A673 (cell line): ENCODE measurements at regions not wholly inside any gene's neighbourhood (a gene's known extent, or its start where the extent isn't known, plus 50 kb on each side); places are given as distances from the start of the nearest gene placed in this dataset.

Source experiments
- BruUV-seq: library from RNA; stranded (reverse); fragments of 400-500 nt; replicated peaks from 2 replicates; lab custom pipeline; 2021; lab: Mats Ljungman, UMichigan
- CTCF ChIA-PET: fragments of 300-600 bp; sonication (Branson Sonifier 250); formaldehyde crosslinking; loops from one replicate; lab custom pipeline; 2022; ENCODE audit warnings: antibody characterized with exemption; lab: Charles Lee
- POLR2A ChIA-PET: fragments of 300-600 bp; sonication (Branson Sonifier 250); formaldehyde crosslinking; loops from one replicate; lab custom pipeline; 2022; ENCODE audit warnings: antibody characterized with exemption; ENCODE audit not compliant: low non-redundant PET; lab: Charles Lee
- DNase-seq: peaks from one replicate; pipeline ENCODE4 v3.0.0-alpha.2; 2015; ENCODE audit warnings: low spot score
- H3K27ac ChIP-seq: fragments of 200-600 bp; sonication (generic); 2 replicates; pipeline ENCODE4 v1.5.1; 2016; ENCODE audit warnings: mixed run types, low read depth, mild to moderate bottlenecking, mixed read lengths, antibody characterized with exemption, low read length; ENCODE audit not compliant: poor library complexity, severe bottlenecking
- H3K27me3 ChIP-seq: fragments of 200-600 bp; sonication (generic); replicated peaks from 2 replicates; pipeline ENCODE4 v1.6.1; 2017; ENCODE audit warnings: mixed run types, low read depth, mild to moderate bottlenecking, mixed read lengths, antibody characterized with exemption, low read length; ENCODE audit not compliant: insufficient read depth, poor library complexity
- H3K36me3 ChIP-seq: fragments of 200-600 bp; sonication (generic); 2 replicates; pipeline ENCODE4 v1.6.1; 2016; ENCODE audit warnings: mixed run types, mild to moderate bottlenecking, mixed read lengths, antibody characterized with exemption, low read length; ENCODE audit not compliant: insufficient read depth, poor library complexity, severe bottlenecking
- H3K4me1 ChIP-seq: fragments of 200-600 bp; sonication (generic); 2 replicates; pipeline ENCODE4 v1.6.1; 2017; ENCODE audit warnings: mixed run types, mild to moderate bottlenecking, mixed read lengths, antibody characterized with exemption, low read length; ENCODE audit not compliant: insufficient read depth, poor library complexity, severe bottlenecking
- H3K4me3 ChIP-seq: fragments of 200-600 bp; sonication (generic); 2 replicates; pipeline ENCODE4 v1.5.1; 2016; ENCODE audit warnings: low read depth, mixed run types, mild to moderate bottlenecking, mixed read lengths, low read length; ENCODE audit not compliant: poor library complexity, severe bottlenecking
- H3K9me3 ChIP-seq: fragments of 200-600 bp; sonication (generic); 2 replicates; pipeline ENCODE4 v1.6.1; 2016; ENCODE audit warnings: mixed run types, low read depth, mild to moderate bottlenecking, mixed read lengths, antibody characterized with exemption, low read length; ENCODE audit not compliant: poor library complexity, severe bottlenecking
- EZH2 ChIP-seq: fragments of 200-600 bp; sonication (generic); IDR thresholded peaks from 2 replicates; pipeline ENCODE4 v1.6.1; 2017; ENCODE audit warnings: borderline replicate concordance, low read depth, mild to moderate bottlenecking, mixed read lengths, antibody characterized with exemption, low read length; ENCODE audit not compliant: poor library complexity, severe bottlenecking
- intact Hi-C: fragments of 100-400 bp; cut with micrococcal nuclease; formaldehyde crosslinking; loops from one replicate; pipeline ENCODE4 v1.10.0; 2022; ENCODE audit not compliant: unreplicated experiment
- TF ChIP-seq, protein P1 (sequence below): fragments of 300-800, 200-600 bp; sonication (generic); conservative IDR thresholded peaks from 2 replicates; pipeline ENCODE4 v1.5.1; 2017; ENCODE audit warnings: low read depth, mild to moderate bottlenecking, antibody characterized with exemption, low read length, moderate library complexity, mixed read lengths

DNA sequence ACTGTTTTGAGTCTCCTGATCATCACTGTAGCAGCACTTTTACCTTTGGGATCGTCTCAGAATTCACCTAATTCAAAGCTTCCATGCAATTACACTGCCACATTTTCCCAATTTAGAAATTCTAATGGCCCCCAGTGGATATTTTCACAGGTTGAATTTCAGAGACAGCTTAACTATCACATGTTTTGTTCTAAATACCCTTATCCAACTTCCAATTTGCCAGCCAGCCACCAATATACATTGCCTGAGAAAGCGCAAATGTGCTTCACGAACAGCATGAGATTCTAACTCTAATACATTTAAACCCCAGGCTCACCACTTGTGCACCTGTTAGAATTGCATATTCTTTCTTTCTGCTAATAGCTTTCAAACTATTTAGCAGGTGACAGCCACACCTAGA, 1160.9 kb upstream of the TMEM132C start:
- TF ChIP-seq, protein P1, sequence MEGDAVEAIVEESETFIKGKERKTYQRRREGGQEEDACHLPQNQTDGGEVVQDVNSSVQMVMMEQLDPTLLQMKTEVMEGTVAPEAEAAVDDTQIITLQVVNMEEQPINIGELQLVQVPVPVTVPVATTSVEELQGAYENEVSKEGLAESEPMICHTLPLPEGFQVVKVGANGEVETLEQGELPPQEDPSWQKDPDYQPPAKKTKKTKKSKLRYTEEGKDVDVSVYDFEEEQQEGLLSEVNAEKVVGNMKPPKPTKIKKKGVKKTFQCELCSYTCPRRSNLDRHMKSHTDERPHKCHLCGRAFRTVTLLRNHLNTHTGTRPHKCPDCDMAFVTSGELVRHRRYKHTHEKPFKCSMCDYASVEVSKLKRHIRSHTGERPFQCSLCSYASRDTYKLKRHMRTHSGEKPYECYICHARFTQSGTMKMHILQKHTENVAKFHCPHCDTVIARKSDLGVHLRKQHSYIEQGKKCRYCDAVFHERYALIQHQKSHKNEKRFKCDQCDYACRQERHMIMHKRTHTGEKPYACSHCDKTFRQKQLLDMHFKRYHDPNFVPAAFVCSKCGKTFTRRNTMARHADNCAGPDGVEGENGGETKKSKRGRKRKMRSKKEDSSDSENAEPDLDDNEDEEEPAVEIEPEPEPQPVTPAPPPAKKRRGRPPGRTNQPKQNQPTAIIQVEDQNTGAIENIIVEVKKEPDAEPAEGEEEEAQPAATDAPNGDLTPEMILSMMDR, result no peak
- no peak for TF ChIP-seq EZH2
- H3K4me3 ChIP-seq, result no peak overlapping the region
- BruUV-seq, result no TSS peak
- H3K9me3 ChIP-seq, result no peaks in the 10 kb centered on the region
- DNase-seq, result no peak
- ChIA-PET CTCF (no interaction called here), POLR2A (no interaction called here)
- H3K27me3 ChIP-seq, result no peaks in the 10 kb centered on the region
- intact Hi-C loops, result loop anchor here (5.0 to 10.0 kb wide), 2 partner anchors 256 to 569 kb away; no protein-coding TSS in a partner anchor
- no peak overlapping the region for H3K27ac ChIP-seq
- peaks cover 11% of the 10 kb centered on the region for H3K4me1 ChIP-seq
- no peaks in the 10 kb centered on the region for H3K36me3 ChIP-seq

DNA sequence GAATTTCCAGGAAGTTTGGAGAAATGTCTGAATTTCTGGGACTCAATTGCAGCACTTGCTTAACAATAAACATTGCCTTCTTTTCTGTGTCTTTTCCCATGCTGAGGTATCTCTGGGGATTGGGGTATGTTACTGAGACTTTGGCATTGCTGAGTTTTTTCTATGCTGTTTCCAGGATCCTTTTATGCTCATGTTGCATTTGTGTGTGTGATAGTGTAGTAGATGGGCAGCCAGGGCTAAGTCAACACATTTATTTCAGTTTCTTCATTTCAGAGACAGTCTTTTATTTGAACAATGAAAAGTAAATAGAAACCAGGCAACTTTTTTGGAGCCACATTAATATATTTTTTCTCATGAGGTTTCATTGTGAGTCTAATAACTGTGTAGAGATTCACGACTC, 1160.3 kb upstream of the TMEM132C start:
- intact Hi-C loops, result loop anchor here (5.0 to 10.0 kb wide), 2 partner anchors 256 to 568 kb away; no protein-coding TSS in a partner anchor
- Histone ChIP-seq H3K27ac (no peak overlapping the region), H3K4me3 (no peak overlapping the region), H3K4me1 (peaks cover 11% of the 10 kb centered on the region), H3K36me3 (no peaks in the 10 kb centered on the region), H3K27me3 (no peaks in the 10 kb centered on the region), H3K9me3 (no peaks in the 10 kb centered on the region)
- no TSS peak for BruUV-seq
- CTCF ChIA-PET, result no interaction called here
- no peak for DNase-seq
- TF ChIP-seq, protein P1, result no peak
- POLR2A ChIA-PET, result no interaction called here

DNA sequence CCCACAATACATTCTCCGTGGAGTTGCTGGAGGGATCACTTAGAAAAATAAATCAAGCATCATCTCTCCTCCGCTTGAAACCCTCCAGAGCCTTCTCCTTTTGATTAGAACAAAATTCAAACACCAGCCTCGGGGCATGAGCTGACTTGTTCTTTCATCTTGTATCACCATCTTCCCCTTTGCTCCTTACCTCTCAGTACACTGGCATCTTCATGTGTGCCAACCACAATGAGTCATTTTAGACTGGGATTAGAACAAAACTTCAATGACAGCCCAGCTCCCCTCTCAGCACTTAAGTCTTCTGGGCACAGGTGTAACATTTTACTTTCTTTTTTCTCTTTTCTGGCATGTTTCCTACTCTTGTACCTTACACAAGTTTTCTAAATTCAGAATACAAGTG, 1159.2 kb upstream of the TMEM132C start:
- peak overlapping the region; percentile 38 for H3K27ac ChIP-seq
- H3K4me1 ChIP-seq, result peaks cover 11% of the 10 kb centered on the region
- no peaks in the 10 kb centered on the region for H3K36me3 ChIP-seq
- intact Hi-C loops, result loop anchor here (2.0 to 10.0 kb wide), 5 partner anchors 175 to 567 kb away; no protein-coding TSS in a partner anchor
- no peaks in the 10 kb centered on the region for H3K9me3 ChIP-seq
- ChIA-PET POLR2A (no interaction called here), CTCF (interaction anchor here (0.5 to 2.4 kb wide), 9 partner anchors 29 to 274 kb away, joined by 3 to 11 read pairs (median 3); no protein-coding TSS in a partner anchor)
- H3K27me3 ChIP-seq, result no peaks in the 10 kb centered on the region
- no peak overlapping the region for H3K4me3 ChIP-seq
- BruUV-seq, result no TSS peak
- TF ChIP-seq, protein P1, result no peak
- no peak for TF ChIP-seq EZH2
- DNase-seq, result no peak
